GM12878 (cell line): ENCODE measurements at regions not wholly inside any gene's neighbourhood (a gene's known extent, or its start where the extent isn't known, plus 50 kb on each side); places are given as distances from the start of the nearest gene placed in this dataset.

Experiments used
- ATAC-seq: fragments of 200-7000 bp; cut with Tn5 transposase; 3 replicates; pipeline ENCODE4 v1.9.1; 2020; ENCODE audit warnings: mild to moderate bottlenecking, moderate library complexity
- BruUV-seq: library from RNA; stranded (reverse); fragments of 400-500 nt; replicated peaks from 2 replicates; lab custom pipeline; 2021; lab: Mats Ljungman, UMichigan
- CTCF ChIA-PET: fragments of 300-600 bp; sonication (Branson Sonifier 250); formaldehyde crosslinking; extraction: SDS; loops from one replicate; lab custom pipeline; 2021; ENCODE audit warnings: inconsistent platforms; lab: Yijun Ruan, JAX
- POLR2A ChIA-PET: fragments of 350-600 bp; formaldehyde crosslinking; extraction: SDS; loops from one replicate; lab custom pipeline; 2021; ENCODE audit warnings: inconsistent platforms; lab: Charles Lee
- RAD21 ChIA-PET: fragments of 300-600 bp; sonication (Branson Sonifier 250); formaldehyde crosslinking; loops from one replicate; lab custom pipeline; 2023; ENCODE audit warnings: antibody characterized with exemption; ENCODE audit not compliant: unreplicated experiment; lab: Charles Lee
- SMC1A ChIA-PET: fragments of 300-600 bp; sonication (Branson Sonifier 250); formaldehyde crosslinking; loops from one replicate; lab custom pipeline; 2023; ENCODE audit not compliant: unreplicated experiment, uncharacterized antibody; lab: Charles Lee
- DNase-seq: peaks from one replicate; pipeline ENCODE4 v3.0.0-alpha.2; 2011; ENCODE audit warnings: low read depth, low spot score
- FAIRE-seq: peaks from 3 replicates; lab custom pipeline; 2011; peaks lifted over from hg19 to GRCh38; lab: Jason Lieb, UNC
- H2AFZ ChIP-seq: 2 replicates; pipeline ENCODE4 v1.6.0; 2011; ENCODE audit warnings: low read depth, low read length, control low read depth; ENCODE audit not compliant: control insufficient read depth
- H3K27ac ChIP-seq: 2 replicates; pipeline ENCODE4 v1.5.1; 2011; ENCODE audit warnings: control low read depth; ENCODE audit not compliant: control insufficient read depth, insufficient read depth
- H3K27me3 ChIP-seq, 2 experiments: replicated peaks in 1 of 2; 2 replicates each; pipeline versions ENCODE4 v1.6.0 to v1.6.1; 2011; ENCODE audit warnings: low read length in 1 of 2; ENCODE audit not compliant: control insufficient read depth in 2 of 2, insufficient read depth in 2 of 2
- H3K36me3 ChIP-seq, 2 experiments: 2 replicates each; pipeline ENCODE4 v1.5.1; 2011; ENCODE audit warnings: low read length in 1 of 2; ENCODE audit not compliant: control insufficient read depth in 2 of 2, insufficient read depth in 2 of 2
- H3K4me1 ChIP-seq: 2 replicates; pipeline ENCODE4 v1.6.1; 2011; ENCODE audit warnings: mild to moderate bottlenecking, low read length, moderate library complexity, mixed read lengths; ENCODE audit not compliant: control insufficient read depth, insufficient read depth
- H3K4me2 ChIP-seq: 2 replicates; pipeline ENCODE4 v1.6.0; 2011; ENCODE audit warnings: control low read depth; ENCODE audit not compliant: control insufficient read depth, insufficient read depth
- H3K4me3 ChIP-seq: fragments of 200-600 bp; sonication (generic); 2 replicates; pipeline ENCODE4 v1.5.1; 2016
- H3K79me2 ChIP-seq: 2 replicates; pipeline ENCODE4 v1.6.0; 2011; ENCODE audit warnings: low read length; ENCODE audit not compliant: control insufficient read depth, insufficient read depth
- H3K9ac ChIP-seq: 2 replicates; pipeline ENCODE4 v1.8.0; 2011; ENCODE audit warnings: low read length, control low read depth, mixed read lengths; ENCODE audit not compliant: control insufficient read depth, insufficient read depth
- H3K9me3 ChIP-seq: replicated peaks from 3 replicates; pipeline ENCODE4 v1.5.1; 2011; ENCODE audit warnings: mild to moderate bottlenecking, low read length; ENCODE audit not compliant: control insufficient read depth, insufficient read depth
- H4K20me1 ChIP-seq: 2 replicates; pipeline ENCODE4 v1.6.0; 2011; ENCODE audit not compliant: control insufficient read depth, insufficient read depth
- CHD1 ChIP-seq: IDR thresholded peaks from 2 replicates; pipeline ENCODE4 v1.6.1; 2012; ENCODE audit warnings: low read depth, low read length, improper control_type of control experiment
- JUNB ChIP-seq: IDR thresholded peaks from 2 replicates; pipeline ENCODE4 v1.6.1; 2016; ENCODE audit warnings: antibody characterized with exemption, mild to moderate bottlenecking
- MEF2A ChIP-seq: IDR thresholded peaks from 2 replicates; pipeline ENCODE4 v1.6.1; 2011; ENCODE audit warnings: low read depth, mild to moderate bottlenecking, low read length, moderate library complexity; ENCODE audit not compliant: insufficient read depth
- MTA3 ChIP-seq: IDR thresholded peaks from 2 replicates; pipeline ENCODE4 v1.6.1; 2012; ENCODE audit warnings: low read length, inconsistent platforms, borderline replicate concordance
- PAX8 ChIP-seq: fragments of 450-650 bp; IDR thresholded peaks from 2 replicates; pipeline ENCODE4 v1.6.1; 2017; ENCODE audit warnings: mild to moderate bottlenecking, moderate library complexity
- RAD51 ChIP-seq: fragments of 450-650 bp; IDR thresholded peaks from 2 replicates; pipeline ENCODE4 v1.6.1; 2016; ENCODE audit warnings: moderate library complexity, mild to moderate bottlenecking, inconsistent platforms
- SPI1 ChIP-seq: IDR thresholded peaks from 2 replicates; pipeline ENCODE4 v1.6.1; 2011; ENCODE audit warnings: low read depth, mild to moderate bottlenecking, low read length, moderate library complexity, borderline replicate concordance; ENCODE audit not compliant: insufficient read depth
- TBL1XR1 ChIP-seq: IDR thresholded peaks from 2 replicates; pipeline ENCODE4 v1.6.1; 2012; ENCODE audit warnings: low read depth, low read length, improper control_type of control experiment
- WGBS: methylation state at CpG from one replicate; pipeline ENCODE4 v1.1.6; 2016; ENCODE audit warnings: low lambda C conversion rate; ENCODE audit not compliant: insufficient replicate concordance, insufficient coverage; ENCODE audit errors: missing lambda C conversion rate; 5-methylcytosine and 5-hydroxymethylcytosine counted together
- in situ Hi-C: fragments of 300-500 bp; cut with MboI; formaldehyde crosslinking; loops from 9 replicates; pipeline ENCODE4 v1.14.3; 2018; ENCODE audit warnings: mixed read lengths
- intact Hi-C: fragments of 100-400 bp; cut with micrococcal nuclease; formaldehyde crosslinking; loops from one replicate; pipeline ENCODE4 v1.14.2; 2022; ENCODE audit not compliant: unreplicated experiment
- TF ChIP-seq, protein P1 (sequence below): fragments of 450-650 bp; IDR thresholded peaks from 2 replicates; pipeline ENCODE4 v1.6.1; 2014; ENCODE audit warnings: mild to moderate bottlenecking
- TF ChIP-seq, protein P2 (sequence below): IDR thresholded peaks from 2 replicates; pipeline ENCODE4 v1.6.1; 2012; ENCODE audit warnings: low read length, inconsistent platforms
- TF ChIP-seq, protein P3 (sequence below): fragments of 450-650 bp; IDR thresholded peaks from 2 replicates; pipeline ENCODE4 v1.6.1; 2017; ENCODE audit warnings: antibody characterized with exemption, mild to moderate bottlenecking, moderate library complexity
- TF ChIP-seq, protein P4 (sequence below): IDR thresholded peaks from 2 replicates; pipeline ENCODE4 v1.6.1; 2011; ENCODE audit warnings: borderline replicate concordance, low read depth, mild to moderate bottlenecking, moderate library complexity, mixed read lengths, low read length; ENCODE audit not compliant: insufficient read depth; ENCODE audit errors: extremely low read length
- TF ChIP-seq, protein P5 (sequence below): fragments of 450-650 bp; IDR thresholded peaks from 2 replicates; pipeline ENCODE4 v1.6.1; 2017; ENCODE audit warnings: mild to moderate bottlenecking, moderate library complexity

DNA sequence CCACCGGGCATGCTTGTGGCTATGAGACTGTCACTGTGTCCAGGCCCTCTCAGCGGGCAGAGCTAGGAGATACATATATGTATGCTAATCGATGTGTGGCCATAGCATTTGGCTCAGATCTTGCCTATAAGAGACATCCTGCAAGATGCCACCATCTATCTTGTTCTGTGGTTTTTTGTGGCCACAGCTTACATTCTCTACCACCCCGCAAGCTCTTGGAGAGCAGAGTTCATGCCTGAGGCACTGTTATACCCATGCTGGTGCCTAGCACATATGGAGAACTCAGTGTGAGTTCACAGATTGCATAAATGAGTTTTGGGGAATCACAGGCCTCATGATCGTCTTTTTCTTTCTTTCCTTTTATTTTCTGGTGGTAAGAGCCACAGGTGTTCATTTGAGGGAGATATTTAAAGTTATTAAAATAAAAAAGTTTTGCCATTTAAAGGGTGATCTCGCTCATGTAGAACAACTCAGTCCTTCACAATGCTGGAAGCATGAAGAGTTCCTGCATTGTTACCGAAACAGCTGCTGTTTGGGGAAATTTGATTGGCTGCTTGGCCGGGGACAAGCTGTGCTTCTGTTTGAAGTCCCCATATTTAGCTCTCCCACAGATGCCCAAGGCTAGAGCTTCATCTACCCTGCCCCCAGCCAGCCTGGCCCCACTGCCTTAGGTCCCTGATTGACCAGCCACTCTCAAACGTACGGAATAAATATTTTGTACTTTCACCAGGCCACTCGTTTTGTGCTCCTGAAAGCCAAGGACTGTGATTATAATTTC, 169.2 kb upstream of the MAP1B start:
- 34% methylated on average over 11 of the region's 11 CpGs for WGBS
- SMC1A ChIA-PET = no interaction called here
- BruUV-seq = no TSS peak
- TF ChIP-seq, protein P1, sequence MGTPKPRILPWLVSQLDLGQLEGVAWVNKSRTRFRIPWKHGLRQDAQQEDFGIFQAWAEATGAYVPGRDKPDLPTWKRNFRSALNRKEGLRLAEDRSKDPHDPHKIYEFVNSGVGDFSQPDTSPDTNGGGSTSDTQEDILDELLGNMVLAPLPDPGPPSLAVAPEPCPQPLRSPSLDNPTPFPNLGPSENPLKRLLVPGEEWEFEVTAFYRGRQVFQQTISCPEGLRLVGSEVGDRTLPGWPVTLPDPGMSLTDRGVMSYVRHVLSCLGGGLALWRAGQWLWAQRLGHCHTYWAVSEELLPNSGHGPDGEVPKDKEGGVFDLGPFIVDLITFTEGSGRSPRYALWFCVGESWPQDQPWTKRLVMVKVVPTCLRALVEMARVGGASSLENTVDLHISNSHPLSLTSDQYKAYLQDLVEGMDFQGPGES = no peak
- TF ChIP-seq RAD51 = no peak
- TF ChIP-seq PAX8 = no peak
- TF ChIP-seq, protein P2, sequence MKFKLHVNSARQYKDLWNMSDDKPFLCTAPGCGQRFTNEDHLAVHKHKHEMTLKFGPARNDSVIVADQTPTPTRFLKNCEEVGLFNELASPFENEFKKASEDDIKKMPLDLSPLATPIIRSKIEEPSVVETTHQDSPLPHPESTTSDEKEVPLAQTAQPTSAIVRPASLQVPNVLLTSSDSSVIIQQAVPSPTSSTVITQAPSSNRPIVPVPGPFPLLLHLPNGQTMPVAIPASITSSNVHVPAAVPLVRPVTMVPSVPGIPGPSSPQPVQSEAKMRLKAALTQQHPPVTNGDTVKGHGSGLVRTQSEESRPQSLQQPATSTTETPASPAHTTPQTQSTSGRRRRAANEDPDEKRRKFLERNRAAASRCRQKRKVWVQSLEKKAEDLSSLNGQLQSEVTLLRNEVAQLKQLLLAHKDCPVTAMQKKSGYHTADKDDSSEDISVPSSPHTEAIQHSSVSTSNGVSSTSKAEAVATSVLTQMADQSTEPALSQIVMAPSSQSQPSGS = no peak
- TF ChIP-seq, protein P3, sequence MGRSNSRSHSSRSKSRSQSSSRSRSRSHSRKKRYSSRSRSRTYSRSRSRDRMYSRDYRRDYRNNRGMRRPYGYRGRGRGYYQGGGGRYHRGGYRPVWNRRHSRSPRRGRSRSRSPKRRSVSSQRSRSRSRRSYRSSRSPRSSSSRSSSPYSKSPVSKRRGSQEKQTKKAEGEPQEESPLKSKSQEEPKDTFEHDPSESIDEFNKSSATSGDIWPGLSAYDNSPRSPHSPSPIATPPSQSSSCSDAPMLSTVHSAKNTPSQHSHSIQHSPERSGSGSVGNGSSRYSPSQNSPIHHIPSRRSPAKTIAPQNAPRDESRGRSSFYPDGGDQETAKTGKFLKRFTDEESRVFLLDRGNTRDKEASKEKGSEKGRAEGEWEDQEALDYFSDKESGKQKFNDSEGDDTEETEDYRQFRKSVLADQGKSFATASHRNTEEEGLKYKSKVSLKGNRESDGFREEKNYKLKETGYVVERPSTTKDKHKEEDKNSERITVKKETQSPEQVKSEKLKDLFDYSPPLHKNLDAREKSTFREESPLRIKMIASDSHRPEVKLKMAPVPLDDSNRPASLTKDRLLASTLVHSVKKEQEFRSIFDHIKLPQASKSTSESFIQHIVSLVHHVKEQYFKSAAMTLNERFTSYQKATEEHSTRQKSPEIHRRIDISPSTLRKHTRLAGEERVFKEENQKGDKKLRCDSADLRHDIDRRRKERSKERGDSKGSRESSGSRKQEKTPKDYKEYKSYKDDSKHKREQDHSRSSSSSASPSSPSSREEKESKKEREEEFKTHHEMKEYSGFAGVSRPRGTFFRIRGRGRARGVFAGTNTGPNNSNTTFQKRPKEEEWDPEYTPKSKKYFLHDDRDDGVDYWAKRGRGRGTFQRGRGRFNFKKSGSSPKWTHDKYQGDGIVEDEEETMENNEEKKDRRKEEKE = no peak
- TF ChIP-seq SPI1 = no peak
- TF ChIP-seq CHD1 = no peak
- TF ChIP-seq MTA3 = no peak
- TF ChIP-seq MEF2A = no peak
- no peak for TF ChIP-seq JUNB
- TF ChIP-seq, protein P4, sequence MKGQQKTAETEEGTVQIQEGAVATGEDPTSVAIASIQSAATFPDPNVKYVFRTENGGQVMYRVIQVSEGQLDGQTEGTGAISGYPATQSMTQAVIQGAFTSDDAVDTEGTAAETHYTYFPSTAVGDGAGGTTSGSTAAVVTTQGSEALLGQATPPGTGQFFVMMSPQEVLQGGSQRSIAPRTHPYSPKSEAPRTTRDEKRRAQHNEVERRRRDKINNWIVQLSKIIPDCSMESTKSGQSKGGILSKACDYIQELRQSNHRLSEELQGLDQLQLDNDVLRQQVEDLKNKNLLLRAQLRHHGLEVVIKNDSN = no peak
- TF ChIP-seq, protein P5, sequence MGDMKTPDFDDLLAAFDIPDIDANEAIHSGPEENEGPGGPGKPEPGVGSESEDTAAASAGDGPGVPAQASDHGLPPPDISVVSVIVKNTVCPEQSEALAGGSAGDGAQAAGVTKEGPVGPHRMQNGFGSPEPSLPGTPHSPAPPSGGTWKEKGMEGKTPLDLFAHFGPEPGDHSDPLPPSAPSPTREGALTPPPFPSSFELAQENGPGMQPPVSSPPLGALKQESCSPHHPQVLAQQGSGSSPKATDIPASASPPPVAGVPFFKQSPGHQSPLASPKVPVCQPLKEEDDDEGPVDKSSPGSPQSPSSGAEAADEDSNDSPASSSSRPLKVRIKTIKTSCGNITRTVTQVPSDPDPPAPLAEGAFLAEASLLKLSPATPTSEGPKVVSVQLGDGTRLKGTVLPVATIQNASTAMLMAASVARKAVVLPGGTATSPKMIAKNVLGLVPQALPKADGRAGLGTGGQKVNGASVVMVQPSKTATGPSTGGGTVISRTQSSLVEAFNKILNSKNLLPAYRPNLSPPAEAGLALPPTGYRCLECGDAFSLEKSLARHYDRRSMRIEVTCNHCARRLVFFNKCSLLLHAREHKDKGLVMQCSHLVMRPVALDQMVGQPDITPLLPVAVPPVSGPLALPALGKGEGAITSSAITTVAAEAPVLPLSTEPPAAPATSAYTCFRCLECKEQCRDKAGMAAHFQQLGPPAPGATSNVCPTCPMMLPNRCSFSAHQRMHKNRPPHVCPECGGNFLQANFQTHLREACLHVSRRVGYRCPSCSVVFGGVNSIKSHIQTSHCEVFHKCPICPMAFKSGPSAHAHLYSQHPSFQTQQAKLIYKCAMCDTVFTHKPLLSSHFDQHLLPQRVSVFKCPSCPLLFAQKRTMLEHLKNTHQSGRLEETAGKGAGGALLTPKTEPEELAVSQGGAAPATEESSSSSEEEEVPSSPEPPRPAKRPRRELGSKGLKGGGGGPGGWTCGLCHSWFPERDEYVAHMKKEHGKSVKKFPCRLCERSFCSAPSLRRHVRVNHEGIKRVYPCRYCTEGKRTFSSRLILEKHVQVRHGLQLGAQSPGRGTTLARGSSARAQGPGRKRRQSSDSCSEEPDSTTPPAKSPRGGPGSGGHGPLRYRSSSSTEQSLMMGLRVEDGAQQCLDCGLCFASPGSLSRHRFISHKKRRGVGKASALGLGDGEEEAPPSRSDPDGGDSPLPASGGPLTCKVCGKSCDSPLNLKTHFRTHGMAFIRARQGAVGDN = no peak
- no peak for TF ChIP-seq TBL1XR1

More for the DNA sequence above, 169.2 kb upstream of the MAP1B start:
- H3K4me2 ChIP-seq = no peak overlapping the region
- H4K20me1 ChIP-seq = no peaks in the 10 kb centered on the region
- no peak for FAIRE-seq
- H3K36me3 ChIP-seq = no peaks in the 10 kb centered on the region
- H3K4me1 ChIP-seq = no peaks in the 10 kb centered on the region
- H3K79me2 ChIP-seq = no peaks in the 10 kb centered on the region
- H2AFZ ChIP-seq = no peak overlapping the region
- no peak for DNase-seq
- in situ Hi-C loops = no loop called here
- ATAC-seq = no peak
- POLR2A ChIA-PET = no interaction called here
- RAD21 ChIA-PET = no interaction called here
- no peak overlapping the region for H3K9ac ChIP-seq
- no peaks in the 10 kb centered on the region; the same call in 2 of the 3 replicates for H3K9me3 ChIP-seq
- H3K4me3 ChIP-seq = no peak overlapping the region
- no peaks in the 10 kb centered on the region; a peak in 1 of 4 replicates for H3K27me3 ChIP-seq
- intact Hi-C loops = no loop called here
- CTCF ChIA-PET = no interaction called here
- H3K27ac ChIP-seq = no peak overlapping the region
